GM21825 (cell line): ENCODE measurements at regions not wholly inside any gene's neighbourhood (a gene's known extent, or its start where the extent isn't known, plus 50 kb on each side); places are given as distances from the start of the nearest gene placed in this dataset.

Source experiments
- ATAC-seq: cut with Tn5 transposase; IDR thresholded peaks from one replicate; pipeline ENCODE4 v1.9.1; 2021; ENCODE audit warnings: mild to moderate bottlenecking, moderate library complexity; ENCODE audit not compliant: unreplicated experiment

DNA sequence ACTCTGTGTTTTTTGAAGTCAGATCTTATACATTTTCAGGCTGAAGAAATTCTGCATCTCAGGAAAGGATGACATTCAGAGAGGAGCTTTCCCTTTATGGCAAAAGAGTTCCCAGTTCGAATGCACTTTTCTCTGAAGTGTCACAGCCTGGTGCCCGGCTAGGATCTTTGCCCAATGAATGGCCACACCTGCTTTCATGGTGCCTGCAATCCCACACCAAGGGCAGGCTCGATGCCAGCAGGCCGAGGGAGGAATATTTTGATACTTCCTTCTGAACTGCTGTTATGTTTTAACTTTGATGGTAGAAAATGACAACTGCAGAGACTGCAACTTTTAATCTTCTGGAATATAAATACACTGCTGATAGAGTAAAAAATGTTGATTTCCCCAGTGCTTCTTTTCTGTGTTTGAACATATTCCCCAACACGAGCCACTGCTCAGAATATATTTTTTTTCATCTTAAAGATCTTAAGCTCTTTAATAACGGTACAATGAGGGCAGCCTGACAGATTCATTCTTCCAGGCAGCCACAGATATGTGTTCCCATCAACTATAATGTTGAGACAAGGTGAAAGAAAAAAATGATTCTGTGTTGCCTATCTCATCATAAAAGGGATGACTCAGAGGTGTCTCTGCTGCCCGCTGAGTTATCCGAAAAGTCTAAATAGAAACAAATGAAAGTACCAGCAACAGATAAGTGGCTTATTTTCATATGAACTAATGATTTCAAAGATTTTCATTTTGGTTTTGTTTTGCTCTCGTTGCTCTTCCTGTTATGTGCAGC, 848.5 kb downstream of the DCDC2C start:
- ATAC-seq, result no peak

DNA sequence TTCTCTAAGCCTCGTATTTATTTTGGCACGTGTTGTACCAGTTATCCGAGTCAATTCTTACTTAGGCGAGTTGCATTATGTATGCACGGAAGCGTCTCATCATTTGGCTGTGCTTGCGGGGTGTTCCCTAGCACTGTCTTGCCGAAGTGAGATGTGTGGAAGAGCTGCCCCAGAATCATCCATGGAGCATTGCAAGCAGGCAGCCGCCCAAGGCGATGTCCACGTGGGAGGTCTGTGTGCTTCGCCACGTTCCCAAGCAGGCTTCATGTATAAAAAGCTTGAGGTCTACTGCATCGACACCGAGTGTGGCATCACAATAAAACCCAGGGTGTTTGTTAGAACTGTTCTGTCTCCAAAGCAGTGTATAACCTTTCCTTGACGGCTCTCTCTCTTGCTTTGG, 849.9 kb downstream of the DCDC2C start:
- ATAC-seq, result no peak

DNA sequence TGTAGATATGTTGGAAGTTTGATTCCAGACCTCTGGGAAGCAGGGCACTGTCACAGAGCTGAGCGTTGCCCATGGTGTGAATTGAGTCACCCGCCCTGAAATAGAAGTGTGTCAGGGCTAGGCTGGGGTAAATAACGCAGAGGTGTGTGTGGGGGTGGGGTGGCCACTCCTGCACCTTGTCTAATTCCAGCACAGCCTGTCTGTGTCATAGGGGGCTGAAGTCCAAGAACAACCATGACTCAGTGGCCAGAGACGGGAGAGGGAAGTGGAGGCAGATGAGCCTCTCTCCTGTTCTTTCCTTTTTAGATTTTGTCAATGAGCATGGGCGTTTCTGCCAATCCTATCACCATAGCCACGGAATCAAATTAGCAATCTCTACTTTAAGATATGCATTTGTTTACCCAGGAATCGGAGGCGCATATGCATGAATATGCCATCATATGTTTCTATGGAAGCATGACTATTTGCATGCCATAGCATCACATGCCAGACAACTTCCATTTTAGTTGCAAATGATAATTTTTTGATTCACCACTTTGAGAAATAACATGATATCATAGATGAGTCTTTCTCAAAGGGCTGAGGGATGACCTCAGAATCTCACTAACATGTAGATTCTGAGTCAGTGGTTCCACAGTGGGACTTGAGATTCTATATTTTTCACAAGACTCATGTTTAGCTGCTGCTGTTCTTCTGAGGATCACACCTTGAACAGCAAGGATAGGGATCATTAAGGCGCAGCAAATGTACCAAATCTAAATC, 852.9 kb downstream of the DCDC2C start:
- ATAC-seq, result no peak

DNA sequence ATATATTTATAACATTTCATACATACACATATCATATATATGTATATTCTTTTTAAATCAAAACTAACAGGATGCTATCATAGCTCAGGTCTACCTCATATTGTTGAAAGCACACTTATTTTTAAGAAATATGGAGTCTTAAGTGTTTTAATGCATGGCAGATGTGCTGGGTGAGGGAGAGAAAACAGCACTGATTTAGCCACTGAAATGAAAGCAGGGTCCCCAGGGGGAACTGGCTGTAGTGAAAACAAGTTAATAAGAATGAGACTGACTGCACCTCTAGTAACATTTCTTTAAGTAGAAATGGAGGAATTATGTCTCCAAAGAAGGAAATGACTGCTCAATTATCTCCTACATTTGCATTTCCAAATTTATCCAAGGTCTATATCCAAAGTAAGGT, 857.8 kb downstream of the DCDC2C start:
- no peak for ATAC-seq

DNA sequence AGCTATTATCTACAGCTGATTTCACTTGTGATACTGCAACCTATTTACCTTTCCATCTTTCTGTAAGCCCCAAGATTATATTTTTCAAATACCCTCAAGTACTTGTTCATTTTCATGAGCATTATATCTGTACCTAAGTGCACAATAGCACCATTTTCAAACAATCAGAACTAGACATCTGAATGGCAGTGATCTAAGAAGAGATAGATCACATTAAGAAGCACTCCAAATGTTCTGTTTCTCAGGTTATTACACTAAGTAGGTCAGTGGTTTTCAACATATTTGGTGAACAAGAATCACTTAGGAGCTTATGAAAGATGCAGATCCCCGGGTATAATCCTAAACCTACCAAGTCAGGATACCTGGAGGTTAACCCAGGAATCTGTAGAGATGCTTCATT, 872.7 kb downstream of the DCDC2C start:
- ATAC-seq, result no peak

DNA sequence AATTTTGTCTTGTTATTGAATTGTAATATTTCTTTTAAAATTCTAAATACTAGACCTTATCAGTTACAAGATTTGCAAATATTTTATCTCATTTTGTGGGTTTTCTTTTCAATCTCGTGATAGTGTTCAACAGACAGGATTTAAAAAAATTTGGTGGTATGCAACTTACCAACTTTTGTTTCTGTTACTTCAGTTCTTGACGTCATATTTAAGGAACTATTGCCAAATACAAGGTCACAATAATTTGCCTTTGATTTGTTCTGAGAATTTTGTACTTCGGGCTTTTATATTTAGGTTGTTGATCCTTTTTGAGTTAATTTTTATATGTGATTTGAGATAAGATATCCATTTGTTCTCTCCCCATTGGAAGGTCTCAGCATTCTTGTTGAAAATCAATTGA, 876.6 kb downstream of the DCDC2C start:
- ATAC-seq, result no peak

DNA sequence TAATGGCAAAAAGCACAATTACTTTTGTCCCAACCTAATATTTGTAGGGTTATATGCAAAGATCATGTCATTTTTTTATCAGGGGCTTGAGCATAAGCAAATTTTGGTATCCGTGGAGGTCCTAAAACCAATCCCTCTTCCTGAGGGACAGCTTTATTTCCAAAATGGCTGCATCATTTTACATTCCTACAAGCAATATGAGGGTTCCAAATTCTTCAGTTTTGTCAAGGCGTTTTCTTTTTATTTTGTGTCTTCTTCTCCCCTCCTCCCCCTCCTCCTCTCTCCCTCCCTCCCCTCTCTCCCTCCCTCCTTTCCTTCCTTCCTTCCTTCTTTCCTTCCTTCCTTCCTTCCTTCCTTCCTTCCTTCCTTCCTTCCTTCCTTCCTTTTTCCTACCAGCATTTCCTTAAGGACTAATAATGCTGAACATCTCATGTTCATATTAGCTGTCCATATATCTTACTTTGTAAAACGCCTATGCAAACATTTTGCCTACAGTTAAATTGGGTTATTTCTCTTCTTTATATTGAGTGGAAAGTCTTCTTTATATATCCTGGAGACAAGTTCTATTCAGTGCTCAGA, 881.8 kb downstream of the DCDC2C start:
- ATAC-seq, result no peak

DNA sequence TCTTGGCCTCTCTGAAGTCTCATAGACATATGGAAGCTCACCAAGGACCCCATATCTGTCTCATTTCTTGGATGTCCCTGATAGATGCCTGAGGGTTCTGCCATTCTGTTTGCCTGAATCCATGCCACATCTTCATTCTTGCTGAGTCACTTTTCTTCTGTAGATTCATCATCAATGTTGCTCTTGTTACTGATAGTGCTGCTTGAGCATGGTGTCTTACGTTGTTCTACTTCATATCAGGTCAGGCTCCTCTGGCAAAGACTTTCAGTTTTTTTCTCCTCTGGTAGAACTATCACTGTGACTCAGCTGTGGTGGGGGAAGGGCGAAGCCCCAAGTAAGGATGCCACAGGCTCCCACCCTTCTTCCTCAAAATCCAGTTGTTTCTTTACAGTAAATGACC, 885.2 kb downstream of the DCDC2C start:
- no peak for ATAC-seq

DNA sequence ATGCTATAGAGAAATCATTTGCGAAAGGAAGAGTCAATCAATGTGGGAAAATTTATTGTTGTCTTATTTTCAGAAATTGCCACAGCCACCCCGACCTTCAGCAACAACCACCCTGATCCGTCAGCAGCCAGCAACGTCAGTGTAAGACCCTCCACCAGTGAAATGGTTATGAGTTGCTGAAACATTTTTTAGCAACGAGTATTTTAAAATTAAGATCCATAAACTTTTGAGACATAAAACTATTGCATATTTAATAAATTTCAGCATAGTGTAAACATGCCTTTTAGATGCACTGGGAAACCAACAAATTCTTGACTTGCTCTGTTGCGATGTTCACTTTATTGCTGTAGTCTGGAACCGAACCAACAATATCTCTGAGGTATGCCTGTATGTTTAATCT, 887.9 kb downstream of the DCDC2C start:
- ATAC-seq, result no peak

DNA sequence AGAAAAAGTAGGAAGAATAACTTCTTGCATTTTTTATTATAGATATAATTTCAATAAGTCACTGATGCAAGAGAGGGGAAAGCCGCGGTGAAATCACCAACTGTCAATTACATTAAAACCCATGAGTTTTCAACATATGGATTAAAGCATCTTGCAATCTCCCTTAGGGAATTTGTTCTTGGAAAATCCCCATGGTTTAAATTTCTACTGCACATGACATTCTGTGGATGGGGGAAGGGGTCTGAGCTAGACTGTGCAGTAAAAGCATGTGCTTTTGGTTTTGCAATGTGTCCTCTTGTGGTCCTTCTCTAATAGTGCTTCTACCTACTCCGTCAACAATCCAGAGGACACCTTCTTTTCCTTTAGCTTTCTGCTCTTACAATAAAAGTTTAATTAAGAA, 894.0 kb downstream of the DCDC2C start:
- ATAC-seq, result no peak

DNA sequence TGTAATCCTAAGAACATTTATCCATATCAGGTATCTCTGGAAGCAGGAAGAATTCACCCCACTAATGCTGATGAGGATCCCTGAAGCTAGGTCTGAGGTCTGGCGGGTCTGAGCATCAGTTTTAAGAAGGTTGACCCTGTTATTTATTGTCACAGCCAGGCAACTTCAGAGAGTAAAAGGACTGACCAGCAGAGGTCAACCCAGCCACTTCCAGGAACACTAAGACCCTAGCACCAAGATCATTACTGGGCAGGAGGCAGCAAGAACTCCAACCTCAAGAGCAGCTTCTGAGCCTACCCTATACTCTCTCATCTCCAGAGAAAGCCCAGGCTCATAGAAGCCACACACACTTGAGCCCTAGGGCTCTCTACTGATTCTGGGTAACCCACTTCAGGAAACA, 901.4 kb downstream of the DCDC2C start:
- no peak for ATAC-seq

DNA sequence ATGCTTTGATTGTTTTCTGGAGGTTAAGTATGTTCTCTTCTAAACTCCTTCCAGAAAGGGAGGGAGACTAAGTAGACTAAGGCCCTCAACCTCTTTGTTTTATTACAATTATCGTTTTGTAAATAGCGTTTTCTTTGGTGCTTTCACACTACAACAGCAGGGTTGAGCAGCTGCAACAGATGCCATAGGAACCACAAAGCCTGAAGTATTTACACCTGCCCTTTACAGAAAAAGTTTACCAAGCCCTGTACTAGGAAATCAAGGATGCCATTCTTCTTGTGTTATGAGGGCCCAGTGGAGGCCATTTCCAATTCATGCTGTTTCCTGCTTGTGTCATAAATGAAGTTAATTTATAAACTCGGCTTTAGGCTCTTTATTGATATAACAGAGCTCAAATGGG, 914.8 kb downstream of the DCDC2C start:
- ATAC-seq, result no peak

DNA sequence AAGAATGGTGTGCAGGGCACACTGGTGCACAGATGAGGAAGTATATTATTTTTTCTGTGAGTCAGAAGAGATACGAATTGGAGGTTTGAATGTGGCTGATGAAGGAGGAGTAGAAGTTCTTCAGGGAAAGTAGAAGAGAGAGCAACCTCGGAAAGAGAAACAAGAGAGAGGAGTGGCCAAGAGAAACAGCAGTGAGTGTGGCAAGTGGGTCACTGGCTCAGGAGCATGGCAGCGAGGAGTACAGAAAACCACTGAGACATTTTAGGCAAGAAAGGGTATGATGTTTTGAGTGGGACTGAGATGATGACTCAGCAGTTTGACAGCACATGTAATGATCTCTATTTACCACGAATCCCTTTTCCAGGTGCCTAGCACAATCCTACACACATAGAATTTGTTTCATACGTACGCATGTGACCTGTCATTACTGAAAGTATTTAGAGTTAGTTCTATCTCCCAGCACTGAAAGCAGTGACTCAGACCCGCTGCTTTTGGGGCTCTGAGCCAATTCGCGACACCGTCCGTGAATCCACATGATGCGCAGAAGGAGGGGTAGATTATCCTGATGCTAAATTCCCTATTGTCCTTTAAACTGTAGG, 915.4 kb downstream of the DCDC2C start:
- no peak for ATAC-seq

DNA sequence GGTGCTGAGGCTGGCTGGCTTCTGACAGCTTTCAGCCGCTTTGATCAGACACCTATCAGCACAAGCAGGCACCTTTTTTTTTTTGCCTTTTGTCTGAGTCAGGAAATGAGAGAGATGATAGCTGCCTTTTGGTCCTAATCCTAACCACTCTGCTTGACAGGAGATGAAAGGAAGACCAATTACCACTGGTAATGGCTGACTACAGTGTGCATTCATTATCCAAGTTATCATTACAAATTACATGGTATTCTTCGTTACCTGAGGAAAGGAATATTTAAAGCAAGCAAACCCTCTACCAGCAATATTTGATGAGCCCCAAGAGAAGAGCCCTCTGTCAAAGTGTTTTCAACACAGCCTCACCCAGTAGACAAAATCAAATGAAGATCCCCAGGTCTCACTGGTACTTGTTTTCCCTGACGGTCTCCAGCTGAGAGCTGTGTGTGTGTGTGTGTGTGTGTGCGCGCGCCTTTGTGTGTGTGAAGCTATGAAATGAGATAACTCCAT, 925.7 kb downstream of the DCDC2C start:
- ATAC-seq, result no peak

DNA sequence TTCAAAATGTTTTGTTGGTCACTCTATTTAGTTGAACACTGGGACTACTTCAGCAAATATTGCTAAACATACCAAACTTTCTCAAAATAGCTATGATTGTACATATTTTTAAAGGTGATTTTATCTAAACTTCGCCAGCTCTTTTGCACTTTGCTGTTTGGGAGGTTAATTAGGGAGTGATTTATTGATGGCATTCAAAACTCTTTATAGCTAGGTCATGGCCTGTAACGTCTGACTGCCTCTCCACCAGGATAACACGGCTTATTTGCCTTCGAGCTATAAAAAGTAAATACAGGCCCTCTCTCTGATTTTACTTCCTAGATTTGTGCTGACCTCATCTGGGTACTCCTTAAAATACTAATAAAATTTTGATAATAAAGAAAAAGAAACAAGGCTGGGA, 931.9 kb downstream of the DCDC2C start:
- no peak for ATAC-seq

DNA sequence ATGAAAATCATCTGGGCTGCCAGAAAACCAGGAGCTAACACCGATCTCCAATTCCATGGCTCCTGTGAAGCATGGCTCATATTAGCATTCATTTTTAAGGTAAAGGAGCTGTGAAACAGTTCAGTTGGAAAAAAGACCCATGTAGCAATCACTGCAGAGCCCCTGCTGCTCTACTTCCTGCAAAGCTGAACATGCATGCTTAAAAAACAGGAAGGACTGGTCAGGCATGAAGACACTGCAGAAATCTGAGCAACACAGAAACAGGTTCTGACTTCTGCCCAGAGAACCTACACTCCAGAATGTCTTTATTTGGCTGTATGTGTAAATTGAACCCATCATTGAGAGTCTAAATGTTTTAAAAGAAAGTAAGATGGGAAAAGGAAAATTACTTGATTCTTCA, 950.6 kb downstream of the DCDC2C start:
- no peak for ATAC-seq

DNA sequence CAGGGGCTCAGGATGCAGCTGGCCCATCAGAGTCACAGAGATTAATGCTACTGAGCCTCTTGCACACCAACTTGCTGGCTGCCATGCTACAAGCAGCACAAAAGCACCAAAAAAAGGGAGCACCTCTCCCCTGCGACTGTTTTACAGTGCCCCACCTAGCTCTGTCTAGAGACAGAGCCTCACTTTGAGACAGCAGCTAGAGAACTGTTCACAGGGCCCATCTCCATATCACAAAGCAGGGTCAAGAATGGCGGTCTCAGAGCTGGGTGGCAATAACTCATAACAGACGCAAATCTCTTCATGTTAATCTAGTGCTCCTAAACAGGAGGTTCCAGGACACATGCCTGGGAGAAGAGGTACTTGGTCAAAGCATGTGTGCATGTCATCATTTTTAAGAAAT, 953.0 kb downstream of the DCDC2C start:
- no peak for ATAC-seq

DNA sequence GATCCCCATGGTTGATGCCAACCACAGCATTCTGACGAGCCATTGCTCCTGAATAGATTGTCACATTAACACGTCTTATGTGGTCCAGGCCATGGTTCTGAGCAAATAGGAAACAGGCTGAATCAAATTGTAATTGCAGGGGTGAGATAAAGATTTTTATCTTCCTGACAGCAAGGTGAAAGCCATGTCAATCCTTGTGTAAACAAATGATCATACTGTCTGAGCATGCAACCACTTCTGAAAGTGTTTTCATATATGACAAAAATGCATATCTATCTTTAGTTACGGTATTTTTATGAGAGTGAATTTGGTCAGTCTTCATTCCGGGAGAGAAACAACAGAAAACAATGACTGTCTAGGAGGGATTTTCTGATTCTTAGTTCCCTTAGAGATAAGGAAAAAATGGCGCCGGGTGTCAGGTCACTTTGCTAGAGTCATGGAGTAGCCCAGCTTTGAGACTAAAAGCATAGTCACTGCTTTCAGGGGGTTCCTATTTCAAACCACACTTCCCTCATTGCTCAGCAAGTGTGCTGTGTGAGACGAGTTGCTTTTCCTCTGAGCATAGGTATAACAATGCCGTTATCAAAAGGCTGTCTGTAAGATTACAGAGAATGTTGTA, 958.9 kb downstream of the DCDC2C start:
- ATAC-seq, result no peak

DNA sequence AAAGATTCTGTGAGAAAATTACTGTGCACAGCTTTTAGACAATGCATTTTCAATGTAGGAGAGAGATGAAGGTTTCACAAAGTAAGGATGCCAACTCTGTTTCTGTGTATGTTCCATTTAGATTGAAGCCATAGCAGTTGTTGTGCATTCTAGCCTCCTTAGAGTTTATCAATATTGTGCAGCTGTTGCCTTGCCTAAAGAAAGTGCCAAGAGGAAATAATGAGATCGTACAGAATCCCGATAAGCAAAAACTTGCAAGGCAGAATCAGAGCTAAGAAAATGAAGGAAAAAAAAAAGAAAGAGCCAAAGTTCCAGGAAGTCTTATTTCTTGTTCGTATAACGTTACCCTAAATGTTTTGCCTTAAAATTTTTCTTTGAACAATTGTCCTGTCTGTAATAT, 965.0 kb downstream of the DCDC2C start:
- ATAC-seq, result no peak

DNA sequence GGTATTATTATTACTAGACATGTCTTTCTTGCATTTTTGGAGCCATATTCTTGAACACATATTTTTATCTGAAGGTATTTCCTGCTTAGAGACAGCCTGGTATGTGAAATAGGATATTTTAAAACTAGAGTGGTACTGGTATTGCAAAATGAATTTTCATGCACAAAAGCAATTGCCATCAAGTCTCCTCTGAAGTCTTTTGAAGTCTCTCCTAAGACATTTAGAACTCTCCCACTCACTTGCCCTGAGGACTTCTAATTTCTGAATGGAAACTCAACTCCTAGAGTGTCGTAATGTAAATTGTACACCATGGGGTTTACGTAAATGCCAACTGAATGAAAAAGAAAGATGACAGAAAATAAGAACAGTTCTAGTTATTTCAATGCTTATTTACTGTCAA, 967.0 kb downstream of the DCDC2C start:
- no peak for ATAC-seq

DNA sequence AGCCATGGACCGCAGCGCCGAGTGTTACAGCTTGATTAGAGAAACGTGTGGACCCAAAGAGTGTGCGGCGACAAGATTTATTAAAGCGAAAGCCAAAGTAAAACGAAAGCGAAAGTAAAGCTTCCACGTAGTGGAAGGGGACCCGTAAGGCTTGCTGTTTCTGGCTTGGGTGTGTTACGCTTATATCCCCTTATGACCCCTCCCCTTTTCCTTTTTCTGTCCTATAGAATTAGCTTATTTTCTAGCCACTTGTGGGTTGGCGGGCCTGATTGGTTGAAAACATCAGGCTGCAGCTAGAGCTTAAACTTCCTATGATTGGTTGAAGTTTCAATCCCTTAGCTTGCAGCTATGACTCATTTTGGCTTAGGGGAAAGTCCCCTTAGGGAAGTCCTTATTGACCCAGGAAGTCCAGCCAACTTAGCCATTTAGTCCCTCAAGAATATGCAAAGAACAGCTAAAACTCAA, 969.7 kb downstream of the DCDC2C start:
- ATAC-seq, result no peak
